K562 (cell line): ENCODE measurements at regions not wholly inside any gene's neighbourhood (a gene's known extent, or its start where the extent isn't known, plus 50 kb on each side); places are given as distances from the start of the nearest gene placed in this dataset.

Experiments
- ATAC-seq: fragments of 200-7000 bp; cut with Tn5 transposase; 3 replicates; pipeline ENCODE4 v1.9.1; 2020; ENCODE audit warnings: moderate library complexity
- BruUV-seq: library from RNA; stranded (reverse); fragments of 400-500 nt; replicated peaks from 2 replicates; lab custom pipeline; 2021; lab: Mats Ljungman, UMichigan
- CTCF ChIA-PET: fragments of 300-600 bp; formaldehyde crosslinking; extraction: SDS; loops from one replicate; lab custom pipeline; 2021; ENCODE audit warnings: low intra/inter-chr PET ratio; lab: Yijun Ruan, JAX
- POLR2A ChIA-PET: fragments of 300-600, 350-650 bp; sonication (Branson Sonifier 250); formaldehyde crosslinking; extraction: SDS; loops from one replicate; lab custom pipeline; 2021; ENCODE audit warnings: antibody characterized with exemption, inconsistent platforms; lab: Yijun Ruan, JAX
- DNase-seq, 4 experiments: peaks; one replicate each; pipeline versions ENCODE4 v3.0.0 to v3.0.0-alpha.2; 2011 to 2018; ENCODE audit warnings: low spot score in 3 of 4, mixed read lengths in 3 of 4; ENCODE audit errors: extremely low read depth in 1 of 4
- FAIRE-seq: peaks from 2 replicates; lab custom pipeline; 2011; peaks lifted over from hg19 to GRCh38; lab: Jason Lieb, UNC
- H2AFZ ChIP-seq: 2 replicates; pipeline ENCODE4 v1.6.0; 2011; ENCODE audit warnings: low read depth, low read length, control low read depth, inconsistent platforms
- H3K27ac ChIP-seq: fragments of 200-600 bp; 3 replicates; pipeline ENCODE4 v1.8.0; 2011; ENCODE audit warnings: low read depth, mild to moderate bottlenecking, control low read depth, inconsistent platforms, low read length, moderate library complexity, mixed read lengths; ENCODE audit errors: extremely low read depth
- H3K27me3 ChIP-seq, 2 experiments: fragments of 300-600 bp in 1 of 2; 2 replicates in 1 of 2; 3 replicates in 1 of 2; pipeline versions ENCODE4 v1.6.0 to v1.8.0; 2011; ENCODE audit warnings: inconsistent platforms in 2 of 2, low read length in 2 of 2, mild to moderate bottlenecking in 1 of 2, mixed read lengths in 1 of 2, moderate library complexity in 1 of 2; ENCODE audit not compliant: control insufficient read depth in 2 of 2, insufficient read depth in 2 of 2
- H3K36me3 ChIP-seq: fragments of 300-600 bp; 3 replicates; pipeline ENCODE4 v1.8.0; 2011; ENCODE audit warnings: mild to moderate bottlenecking, low read length, inconsistent platforms; ENCODE audit not compliant: control insufficient read depth, insufficient read depth
- H3K4me1 ChIP-seq, 2 experiments: fragments of 200-600 bp in 1 of 2; replicated peaks in 1 of 2; 2 replicates in 1 of 2; 3 replicates in 1 of 2; pipeline versions ENCODE4 v1.5.1 to v1.8.0; 2011; ENCODE audit warnings: inconsistent platforms in 2 of 2, low read length in 2 of 2, mild to moderate bottlenecking in 1 of 2, mixed read lengths in 1 of 2, moderate library complexity in 1 of 2; ENCODE audit not compliant: control insufficient read depth in 2 of 2, insufficient read depth in 2 of 2
- H3K4me2 ChIP-seq: 2 replicates; pipeline ENCODE4 v1.6.1; 2011; ENCODE audit warnings: low read length, control low read depth, inconsistent platforms, mixed read lengths; ENCODE audit not compliant: insufficient read depth
- H3K4me3 ChIP-seq: fragments of 200-600 bp; sonication (generic), shearing (Covaris generic); 2 replicates; pipeline ENCODE4 v1.5.1; 2016; ENCODE audit warnings: control low read depth, inconsistent platforms
- H3K79me2 ChIP-seq: fragments of 200-600 bp; 3 replicates; pipeline ENCODE4 v1.8.0; 2011; ENCODE audit warnings: low read length, inconsistent platforms; ENCODE audit not compliant: control insufficient read depth, insufficient read depth
- H3K9ac ChIP-seq, 2 experiments: 2 replicates each; pipeline versions ENCODE4 v1.6.0 to v1.6.1; 2011; ENCODE audit warnings: low read depth in 2 of 2, low read length in 2 of 2, control low read depth in 1 of 2, inconsistent platforms in 1 of 2, mild to moderate bottlenecking in 1 of 2, mixed read lengths in 1 of 2; ENCODE audit not compliant: insufficient read depth in 1 of 2
- H3K9me1 ChIP-seq: one replicate; pipeline ENCODE4 v1.6.0; 2011; ENCODE audit warnings: inconsistent platforms, mild to moderate bottlenecking, low read length, moderate library complexity; ENCODE audit not compliant: control insufficient read depth, insufficient read depth
- H3K9me3 ChIP-seq: replicated peaks from 2 replicates; pipeline ENCODE4 v1.5.1; 2011; ENCODE audit warnings: low read depth, low read length, inconsistent platforms; ENCODE audit not compliant: control insufficient read depth, insufficient read depth
- H4K20me1 ChIP-seq: replicated peaks from 2 replicates; pipeline ENCODE4 v1.6.1; 2011; ENCODE audit warnings: low read length, inconsistent platforms, mixed read lengths; ENCODE audit not compliant: control insufficient read depth, insufficient read depth
- BMI1 ChIP-seq: fragments of 150-350 bp; IDR thresholded peaks from 2 replicates; pipeline ENCODE4 v1.6.1; 2014; ENCODE audit warnings: low read length
- CBX1 ChIP-seq: sonication (generic); IDR thresholded peaks from 2 replicates; pipeline ENCODE4 v1.6.1; 2016; ENCODE audit warnings: antibody characterized with exemption, low read depth, mild to moderate bottlenecking
- DMBX1 ChIP-seq: fragments of 250-450 bp; sonication (Bioruptor Pico); IDR thresholded peaks from 2 replicates; pipeline ENCODE4 v1.8.0; 2022; ENCODE audit warnings: inconsistent platforms, mild to moderate bottlenecking, moderate library complexity, borderline replicate concordance
- HDAC3 ChIP-seq: fragments of 450-650 bp; IDR thresholded peaks from 2 replicates; pipeline ENCODE4 v1.6.1; 2018; ENCODE audit warnings: borderline replicate concordance, mild to moderate bottlenecking, moderate library complexity; ENCODE audit not compliant: partially characterized antibody
- NRF1 ChIP-seq, 2 experiments: fragments of 450-650 bp; IDR thresholded peaks in 1 of 2; conservative IDR thresholded peaks in 1 of 2; 2 replicates each; pipeline ENCODE4 v1.6.1; 2014; ENCODE audit warnings: mild to moderate bottlenecking in 2 of 2
- PREB ChIP-seq: sonication (generic); formaldehyde crosslinking; IDR thresholded peaks from 2 replicates; pipeline ENCODE4 v1.8.1; 2023; ENCODE audit warnings: mild to moderate bottlenecking, missing genetic modification reagents
- PYGO2 ChIP-seq: fragments of 450-650 bp; IDR thresholded peaks from 2 replicates; pipeline ENCODE4 v1.6.1; 2016; ENCODE audit warnings: mild to moderate bottlenecking, missing genetic modification characterization, moderate library complexity, missing compliant biosample characterization
- SPI1 ChIP-seq: IDR thresholded peaks from 2 replicates; pipeline ENCODE4 v1.6.1; 2011; ENCODE audit warnings: low read depth, low read length, control low read depth, borderline replicate concordance
- ZNF224 ChIP-seq: sonication (generic); formaldehyde crosslinking; IDR thresholded peaks from 2 replicates; pipeline ENCODE4 v1.8.0; 2022; ENCODE audit warnings: mild to moderate bottlenecking, missing genetic modification reagents
- ZNF232 ChIP-seq: sonication (generic); formaldehyde crosslinking; IDR thresholded peaks from 2 replicates; pipeline ENCODE4 v1.8.0; 2022; ENCODE audit warnings: mild to moderate bottlenecking, missing genetic modification reagents
- WGBS: fragments of 100-300 bp; shearing (Covaris generic); methylation state at CpG from one replicate; pipeline ENCODE4 v1.1.6; 2016; ENCODE audit warnings: low coverage, mixed read lengths; ENCODE audit not compliant: insufficient coverage; ENCODE audit errors: missing lambda C conversion rate; 5-methylcytosine and 5-hydroxymethylcytosine counted together
- in situ Hi-C: fragments of 300-500 bp; cut with MboI; formaldehyde crosslinking; loops from 4 replicates; pipeline ENCODE4 v1.15.0; 2018; ENCODE audit warnings: inconsistent platforms, mixed read lengths
- intact Hi-C: fragments of 100-400 bp; cut with micrococcal nuclease; formaldehyde crosslinking; loops from 2 replicates; pipeline ENCODE4 v1.14.2; 2022

DNA sequence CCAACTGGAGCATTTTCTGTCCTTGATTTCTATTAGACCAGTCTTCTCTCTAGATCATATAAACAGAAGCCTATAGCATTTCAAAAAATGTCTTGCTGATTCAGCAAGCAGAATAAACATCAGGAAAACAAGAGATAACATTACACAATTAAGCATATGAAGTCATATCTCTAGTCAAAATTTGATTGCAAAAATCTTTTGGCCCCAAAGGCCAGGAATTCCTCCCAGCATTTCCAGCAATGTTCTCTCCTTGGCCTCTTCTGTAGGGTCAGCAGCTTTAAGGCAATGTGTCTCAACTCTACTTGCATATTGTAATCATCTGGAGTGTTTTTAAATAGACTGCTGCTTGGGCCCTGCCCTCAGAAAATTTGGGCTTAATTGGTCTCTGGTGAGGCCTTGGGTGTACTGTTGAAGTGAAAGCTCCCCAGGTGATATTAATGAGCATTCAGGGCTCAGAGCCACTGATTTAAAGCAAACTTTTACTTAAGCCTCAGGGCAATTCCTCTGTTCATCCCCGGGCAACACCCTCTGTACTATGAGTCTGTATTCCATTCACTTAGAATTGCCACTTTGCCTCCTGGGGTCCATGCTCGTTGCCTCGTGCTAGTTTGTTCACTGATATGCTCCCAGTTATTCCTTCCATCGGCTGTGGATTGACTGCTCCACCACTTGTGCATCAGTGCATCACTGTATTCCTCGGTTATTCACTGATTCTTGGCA is 1072.6 kb downstream of the ROBO2 start (continued):
- no peak for TF ChIP-seq PREB (CRISPR knock-in tag)

- no peak for DNase-seq
- H4K20me1 ChIP-seq = no peaks in the 10 kb centered on the region
- TF ChIP-seq CBX1 (no peak), PYGO2 (tag) (no peak), ZNF224 (CRISPR knock-in tag) (no peak), SPI1 (no peak), HDAC3 (no peak), BMI1 (no peak), NRF1 (conservative IDR thresholded peaks at IDR 0.05 in 1 of 2, IDR thresholded peaks at IDR 0.05 in 1 of 2) (no peak), ZNF232 (CRISPR knock-in tag) (no peak), DMBX1 (CRISPR knock-in tag) (no peak)
- no peak overlapping the region for H2AFZ ChIP-seq
- intact Hi-C loops = no loop called here
- no peak overlapping the region for H3K4me2 ChIP-seq
- H3K36me3 ChIP-seq = no peaks in the 10 kb centered on the region
- ATAC-seq = no peak
- no peaks in the 10 kb centered on the region for H3K4me1 ChIP-seq
- no peak overlapping the region for H3K9ac ChIP-seq
- BruUV-seq = no TSS peak
- H3K27me3 ChIP-seq = no peaks in the 10 kb centered on the region
- ChIA-PET POLR2A (interaction anchor here (0.6 kb wide), 1 partner anchor 28 kb away, joined by 4 read pairs; no protein-coding TSS in a partner anchor), CTCF (no interaction called here)
- FAIRE-seq = no peak
- 0% methylated on average over 1 of the region's 1 CpG for WGBS
- no peak overlapping the region for H3K4me3 ChIP-seq
- H3K9me3 ChIP-seq = no peaks in the 10 kb centered on the region
- H3K9me1 ChIP-seq = no peaks in the 10 kb centered on the region
- in situ Hi-C loops = no loop called here
- no peak overlapping the region for H3K27ac ChIP-seq
- no peaks in the 10 kb centered on the region for H3K79me2 ChIP-seq
Observed at GRCh38 chr3:78115983-78116382, 1076.1 kb downstream of the ROBO2 start.
